Activated T-cell treated with anti-CD3 and anti-CD28 coated beads, Interleukin-2, amount 50 U/mL, for 72 hours (primary cell): ENCODE measurements at regions not wholly inside any gene's neighbourhood (a gene's known extent, or its start where the extent isn't known, plus 50 kb on each side); places are given as distances from the start of the nearest gene placed in this dataset.

Experiments used
- ATAC-seq, 2 donors: fragments of 150-1000 bp; cut with Tn5 transposase; replicated peaks in 1 of 2; 2 replicates each; pipeline ENCODE4 v1.10.0; 2021; ENCODE audit warnings: moderate library complexity in 2 of 2, mild to moderate bottlenecking in 1 of 2
- DNase-seq, 2 donors: peaks; one replicate each; pipeline ENCODE4 v3.0.0; 2021 to 2022; ENCODE audit warnings: mixed read lengths in 1 of 2
- H3K27ac Mint-ChIP-seq: one replicate; pipeline ENCODE4 v1.8.0; 2022; ENCODE audit warnings: mild to moderate bottlenecking, moderate library complexity, mixed read lengths
- H3K27me3 Mint-ChIP-seq: one replicate; pipeline ENCODE4 v1.8.0; 2022; ENCODE audit warnings: low read depth, mixed read lengths
- H3K36me3 Mint-ChIP-seq, 2 donors: one replicate each; pipeline ENCODE4 v1.8.0; 2022; ENCODE audit warnings: mixed read lengths in 2 of 2, mild to moderate bottlenecking in 1 of 2; ENCODE audit not compliant: insufficient read depth in 2 of 2
- H3K4me1 Mint-ChIP-seq: one replicate; pipeline ENCODE4 v1.8.0; 2022; ENCODE audit warnings: low read depth, mixed read lengths
- H3K4me3 Mint-ChIP-seq, 2 donors: one replicate each; pipeline ENCODE4 v1.8.0; 2022; ENCODE audit warnings: mild to moderate bottlenecking in 2 of 2, mixed read lengths in 2 of 2, moderate library complexity in 2 of 2
- H3K9me3 Mint-ChIP-seq, 2 donors: one replicate each; pipeline ENCODE4 v1.8.0; 2022; ENCODE audit warnings: mixed read lengths in 2 of 2

GRCh38 chr2:176614930-176615329 is 345.7 kb downstream of the MTX2 start:
- no peaks in the 10 kb centered on the region for H3K4me1 Mint-ChIP-seq
- no peaks in the 10 kb centered on the region for H3K9me3 Mint-ChIP-seq
- H3K27me3 Mint-ChIP-seq, result peaks cover 33% of the 10 kb centered on the region
- ATAC-seq (no peak), DNase-seq (no peak)
- no peaks in the 10 kb centered on the region for H3K36me3 Mint-ChIP-seq
- H3K4me3 Mint-ChIP-seq, result no peak overlapping the region
- no peak overlapping the region for H3K27ac Mint-ChIP-seq

DNA sequence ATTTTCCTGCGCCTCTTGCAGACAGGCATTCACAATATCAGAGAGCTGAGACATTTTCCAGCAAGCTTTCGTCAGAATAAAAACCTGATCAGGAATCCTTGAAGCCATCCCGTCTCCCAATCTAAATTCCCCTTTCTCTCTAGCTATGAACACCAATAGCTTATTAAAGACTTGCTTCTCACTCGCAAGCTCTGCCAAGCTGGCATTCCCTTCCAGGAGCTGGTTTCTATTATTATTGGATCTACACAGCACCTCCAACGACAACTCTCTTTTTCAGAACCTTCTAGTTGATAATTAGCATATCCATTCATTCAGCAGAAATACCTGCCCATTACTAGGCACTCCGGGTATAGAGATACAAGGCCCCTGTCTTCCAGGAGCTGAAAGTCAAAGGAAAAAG is 350.3 kb downstream of the MTX2 start:
- H3K4me1 Mint-ChIP-seq, result no peaks in the 10 kb centered on the region
- ATAC-seq (no peak), DNase-seq (no peak)
- no peak overlapping the region for H3K27ac Mint-ChIP-seq
- H3K27me3 Mint-ChIP-seq, result peaks cover 60% of the 10 kb centered on the region
- H3K9me3 Mint-ChIP-seq, result no peaks in the 10 kb centered on the region
- H3K36me3 Mint-ChIP-seq, result no peaks in the 10 kb centered on the region
- no peak overlapping the region for H3K4me3 Mint-ChIP-seq

- H3K9me3 Mint-ChIP-seq, result no peaks in the 10 kb centered on the region
- no peak overlapping the region for H3K27ac Mint-ChIP-seq
- DNase-seq (no peak), ATAC-seq (no peak)
- no peaks in the 10 kb centered on the region for H3K4me1 Mint-ChIP-seq
- no peaks in the 10 kb centered on the region for H3K36me3 Mint-ChIP-seq
- no peak overlapping the region for H3K4me3 Mint-ChIP-seq
- H3K27me3 Mint-ChIP-seq, result peaks cover 57% of the 10 kb centered on the region
These were observed 352.1 kb downstream of the MTX2 start for GRCh38 chr2:176621350-176621749.

DNA sequence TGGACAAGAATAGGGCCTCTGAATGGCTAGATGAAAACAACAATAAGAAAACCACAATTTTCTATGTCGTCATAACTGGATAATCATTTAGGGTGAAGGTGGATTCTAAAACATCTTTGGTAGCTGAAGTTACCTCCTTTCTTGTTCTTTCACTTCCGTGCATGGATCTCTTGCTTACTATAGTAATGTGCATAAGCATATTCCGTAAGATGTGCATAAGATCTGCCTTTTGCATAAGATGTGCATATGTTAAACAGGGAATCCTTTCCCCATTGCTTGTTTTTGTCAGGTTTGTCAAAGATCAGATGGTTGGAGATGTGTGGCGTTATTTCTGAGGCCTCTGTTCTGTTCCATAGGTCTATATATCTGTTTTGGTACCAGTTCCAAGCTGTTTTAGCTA is 353.6 kb downstream of the MTX2 start:
- Mint-ChIP-seq H3K27ac (no peak overlapping the region), H3K27me3 (peaks cover 62% of the 10 kb centered on the region), H3K36me3 (no peaks in the 10 kb centered on the region), H3K4me3 (no peak overlapping the region), H3K9me3 (no peaks in the 10 kb centered on the region), H3K4me1 (no peaks in the 10 kb centered on the region)
- no peak for DNase-seq
- ATAC-seq, result no peak

DNA sequence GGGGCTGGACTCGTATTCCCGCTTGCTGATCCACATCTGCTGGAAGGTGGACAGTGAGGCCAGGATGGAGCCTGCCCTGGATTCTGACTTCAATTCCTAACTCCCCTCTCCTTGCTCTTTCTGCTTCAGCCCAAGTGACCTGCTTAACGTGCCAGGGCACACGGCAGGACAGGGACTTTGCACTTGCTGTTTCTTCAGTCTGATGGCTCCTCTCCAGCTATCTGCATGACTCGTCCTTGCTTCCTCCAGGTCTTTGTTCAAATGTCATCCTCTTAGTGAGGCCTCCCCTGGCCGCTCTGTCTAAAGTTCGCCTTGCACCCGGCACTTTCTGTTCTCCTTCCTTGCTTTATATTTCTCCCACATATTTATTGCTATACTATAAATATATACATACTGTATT is 357.6 kb downstream of the MTX2 start:
- H3K4me1 Mint-ChIP-seq, result no peaks in the 10 kb centered on the region
- no peak overlapping the region for H3K4me3 Mint-ChIP-seq
- H3K27me3 Mint-ChIP-seq, result peaks cover 65% of the 10 kb centered on the region
- ATAC-seq, result no peak
- H3K9me3 Mint-ChIP-seq, result no peaks in the 10 kb centered on the region
- H3K36me3 Mint-ChIP-seq, result no peaks in the 10 kb centered on the region
- no peak for DNase-seq
- no peak overlapping the region for H3K27ac Mint-ChIP-seq

- peaks cover 53% of the 10 kb centered on the region for H3K27me3 Mint-ChIP-seq
- H3K36me3 Mint-ChIP-seq, result no peaks in the 10 kb centered on the region
- H3K4me1 Mint-ChIP-seq, result no peaks in the 10 kb centered on the region
- ATAC-seq (no peak), DNase-seq (no peak)
- H3K27ac Mint-ChIP-seq, result no peak overlapping the region
- H3K4me3 Mint-ChIP-seq, result no peak overlapping the region
- no peaks in the 10 kb centered on the region for H3K9me3 Mint-ChIP-seq
These were observed 359.2 kb downstream of the MTX2 start for GRCh38 chr2:176628438-176628837.

DNA sequence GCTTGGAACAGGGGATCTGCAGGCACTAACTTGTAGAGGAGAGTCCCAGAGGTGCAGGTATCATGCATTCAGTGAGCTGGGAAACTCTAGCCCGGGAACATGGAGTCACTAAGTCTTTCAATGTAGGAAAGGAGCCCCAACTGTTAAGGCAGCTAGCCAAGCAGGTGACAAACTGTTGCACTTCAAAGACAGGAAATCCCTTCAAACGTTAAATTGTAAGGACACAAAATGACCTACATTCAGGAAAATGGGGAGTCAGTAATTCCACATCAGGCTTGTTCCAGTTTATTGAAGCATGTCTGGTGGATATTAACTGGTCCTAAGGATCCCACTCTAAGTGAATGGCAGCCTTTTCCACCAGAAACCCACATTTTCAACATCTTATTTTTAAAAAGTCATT is 364.5 kb downstream of the MTX2 start:
- Mint-ChIP-seq H3K27me3 (peaks cover 35% of the 10 kb centered on the region), H3K36me3 (no peaks in the 10 kb centered on the region), H3K4me1 (no peaks in the 10 kb centered on the region), H3K4me3 (no peak overlapping the region), H3K9me3 (no peaks in the 10 kb centered on the region), H3K27ac (no peak overlapping the region)
- ATAC-seq, result no peak
- no peak for DNase-seq

GRCh38 chr2:176636401-176636800 is 367.2 kb downstream of the MTX2 start:
- DNase-seq (no peak), ATAC-seq (no peak)
- no peaks in the 10 kb centered on the region for H3K9me3 Mint-ChIP-seq
- H3K4me3 Mint-ChIP-seq, result no peak overlapping the region
- H3K36me3 Mint-ChIP-seq, result no peaks in the 10 kb centered on the region
- no peaks in the 10 kb centered on the region for H3K4me1 Mint-ChIP-seq
- no peak overlapping the region for H3K27ac Mint-ChIP-seq
- H3K27me3 Mint-ChIP-seq, result peaks cover 44% of the 10 kb centered on the region

GRCh38 chr2:176637142-176637485 is 367.9 kb downstream of the MTX2 start:
- ATAC-seq (no peak), DNase-seq (no peak)
- Mint-ChIP-seq H3K9me3 (no peaks in the 10 kb centered on the region), H3K27ac (no peak overlapping the region), H3K36me3 (no peaks in the 10 kb centered on the region), H3K27me3 (peaks cover 50% of the 10 kb centered on the region), H3K4me1 (no peaks in the 10 kb centered on the region), H3K4me3 (peak overlapping the region; percentile 41 to 67)

- no peaks in the 10 kb centered on the region for H3K36me3 Mint-ChIP-seq
- peak; percentile 6 to 9 for DNase-seq
These were observed 368.4 kb downstream of the MTX2 start for GRCh38 chr2:176637486-176638166.

GRCh38 chr2:176638167-176639015 is 369.1 kb downstream of the MTX2 start:
- Mint-ChIP-seq H3K9me3 (no peaks in the 10 kb centered on the region), H3K27me3 (peaks cover 61% of the 10 kb centered on the region), H3K27ac (no peak overlapping the region), H3K4me3 (peak overlapping the region; percentile 76 to 77), H3K36me3 (no peaks in the 10 kb centered on the region), H3K4me1 (no peaks in the 10 kb centered on the region)
- DNase-seq (peak; percentile 68 to 75), ATAC-seq (peak; percentile 86 to 90)

More at GRCh38 chr2:176637486-176638166, 368.4 kb downstream of the MTX2 start:
- H3K9me3 Mint-ChIP-seq, result no peaks in the 10 kb centered on the region
- no peak overlapping the region for H3K27ac Mint-ChIP-seq
- peaks cover 54% of the 10 kb centered on the region for H3K27me3 Mint-ChIP-seq
- peak; percentile 61 to 64 for ATAC-seq
- H3K4me3 Mint-ChIP-seq, result peak overlapping the region; percentile 76 to 77
- no peaks in the 10 kb centered on the region for H3K4me1 Mint-ChIP-seq

- no peak for ATAC-seq
- DNase-seq, result no peak
- no peak overlapping the region for H3K27ac Mint-ChIP-seq
- H3K27me3 Mint-ChIP-seq, result peaks cover 62% of the 10 kb centered on the region
- H3K4me1 Mint-ChIP-seq, result no peaks in the 10 kb centered on the region
- no peaks in the 10 kb centered on the region for H3K9me3 Mint-ChIP-seq
- no peaks in the 10 kb centered on the region for H3K36me3 Mint-ChIP-seq
- no peak overlapping the region for H3K4me3 Mint-ChIP-seq
These were observed 369.7 kb downstream of the MTX2 start for GRCh38 chr2:176639016-176639343.

DNA sequence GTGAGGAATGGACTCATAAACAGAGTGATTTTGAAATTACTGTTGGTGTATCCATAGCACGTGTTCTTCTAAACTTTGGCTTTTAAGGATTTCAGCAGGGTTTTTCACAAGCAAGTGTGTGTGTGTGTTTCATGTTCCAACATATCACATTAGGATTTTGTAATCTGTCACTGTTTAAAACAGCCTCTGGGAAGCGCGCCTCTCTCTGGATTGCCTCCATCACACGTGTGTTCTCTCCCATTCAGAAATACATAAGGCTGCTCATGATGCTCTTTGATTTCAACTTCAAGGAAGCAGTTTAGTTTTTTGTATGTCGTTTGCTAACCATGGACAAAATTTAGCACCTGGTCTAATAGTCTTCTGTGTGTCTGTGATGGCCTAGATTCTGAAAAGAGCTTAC is 370.4 kb downstream of the MTX2 start:
- no peak for DNase-seq
- ATAC-seq, result no peak
- Mint-ChIP-seq H3K36me3 (no peaks in the 10 kb centered on the region), H3K4me1 (no peaks in the 10 kb centered on the region), H3K27me3 (peaks cover 66% of the 10 kb centered on the region), H3K9me3 (no peaks in the 10 kb centered on the region), H3K27ac (no peak overlapping the region), H3K4me3 (no peak overlapping the region)

GRCh38 chr2:176641436-176641835 is 372.2 kb downstream of the MTX2 start:
- DNase-seq (no peak), ATAC-seq (no peak)
- Mint-ChIP-seq H3K4me1 (no peaks in the 10 kb centered on the region), H3K9me3 (no peaks in the 10 kb centered on the region), H3K4me3 (no peak overlapping the region), H3K27ac (no peak overlapping the region), H3K27me3 (peaks cover 75% of the 10 kb centered on the region), H3K36me3 (no peaks in the 10 kb centered on the region)
